Spleen (tissue), 7 donors: ENCODE measurements at regions not wholly inside any gene's neighbourhood (a gene's known extent, or its start where the extent isn't known, plus 50 kb on each side); places are given as distances from the start of the nearest gene placed in this dataset.

ENCODE experiments used
- CTCF ChIP-seq, 11 experiments: fragments of 200-600 bp in 7 of 11; fragments of 450-650 bp in 4 of 11; sonication (generic) in 4 of 11; IDR thresholded peaks in 8 of 11; conservative IDR thresholded peaks in 3 of 11; 1 replicate in 7 of 11; 2 replicates in 4 of 11; pipeline versions ENCODE4 v1.4.0 to v1.8.0; 2016 to 2021; ENCODE audit warnings: antibody characterized with exemption in 11 of 11, inconsistent platforms in 4 of 11, mild to moderate bottlenecking in 1 of 11
- POLR2A ChIP-seq, 3 donors: fragments of 450-650 bp; IDR thresholded peaks; one replicate each; pipeline ENCODE4 v1.5.1; 2017; ENCODE audit warnings: antibody characterized with exemption in 3 of 3, mild to moderate bottlenecking in 1 of 3
- donor health status: DM: no; HTN: no; CAD: no; lungs with moderate emphysema.
- donor health status: DM: no; HTN: no; CAD: no.
- donor health status: DM: no; HTN: no; CAD: no.

- TF ChIP-seq POLR2A (IDR thresholded peaks at IDR 0.05): no peak
- no peak for TF ChIP-seq CTCF (IDR thresholded peaks at IDR 0.05 in 8 of 11, conservative IDR thresholded peaks at IDR 0.05 in 3 of 11)
Observed at GRCh38 chr11:134552749-134553148, 140.7 kb upstream of the B3GAT1 start.
